K562 (cell line): ENCODE measurements at regions not wholly inside any gene's neighbourhood (a gene's known extent, or its start where the extent isn't known, plus 50 kb on each side); places are given as distances from the start of the nearest gene placed in this dataset.

Experiments
- ATAC-seq: fragments of 200-7000 bp; cut with Tn5 transposase; 3 replicates; pipeline ENCODE4 v1.9.1; 2020; ENCODE audit warnings: moderate library complexity
- BruUV-seq: library from RNA; stranded (reverse); fragments of 400-500 nt; replicated peaks from 2 replicates; lab custom pipeline; 2021; lab: Mats Ljungman, UMichigan
- CTCF ChIA-PET: fragments of 300-600 bp; formaldehyde crosslinking; extraction: SDS; loops from one replicate; lab custom pipeline; 2021; ENCODE audit warnings: low intra/inter-chr PET ratio; lab: Yijun Ruan, JAX
- POLR2A ChIA-PET: fragments of 300-600, 350-650 bp; sonication (Branson Sonifier 250); formaldehyde crosslinking; extraction: SDS; loops from one replicate; lab custom pipeline; 2021; ENCODE audit warnings: antibody characterized with exemption, inconsistent platforms; lab: Yijun Ruan, JAX
- DNase-seq, 4 experiments: peaks; one replicate each; pipeline versions ENCODE4 v3.0.0 to v3.0.0-alpha.2; 2011 to 2018; ENCODE audit warnings: low spot score in 3 of 4, mixed read lengths in 3 of 4; ENCODE audit errors: extremely low read depth in 1 of 4
- FAIRE-seq: peaks from 2 replicates; lab custom pipeline; 2011; peaks lifted over from hg19 to GRCh38; lab: Jason Lieb, UNC
- H2AFZ ChIP-seq: 2 replicates; pipeline ENCODE4 v1.6.0; 2011; ENCODE audit warnings: low read depth, low read length, control low read depth, inconsistent platforms
- H3K27ac ChIP-seq: fragments of 200-600 bp; 3 replicates; pipeline ENCODE4 v1.8.0; 2011; ENCODE audit warnings: low read depth, mild to moderate bottlenecking, control low read depth, inconsistent platforms, low read length, moderate library complexity, mixed read lengths; ENCODE audit errors: extremely low read depth
- H3K27me3 ChIP-seq, 2 experiments: fragments of 300-600 bp in 1 of 2; 2 replicates in 1 of 2; 3 replicates in 1 of 2; pipeline versions ENCODE4 v1.6.0 to v1.8.0; 2011; ENCODE audit warnings: inconsistent platforms in 2 of 2, low read length in 2 of 2, mild to moderate bottlenecking in 1 of 2, mixed read lengths in 1 of 2, moderate library complexity in 1 of 2; ENCODE audit not compliant: control insufficient read depth in 2 of 2, insufficient read depth in 2 of 2
- H3K36me3 ChIP-seq: fragments of 300-600 bp; 3 replicates; pipeline ENCODE4 v1.8.0; 2011; ENCODE audit warnings: mild to moderate bottlenecking, low read length, inconsistent platforms; ENCODE audit not compliant: control insufficient read depth, insufficient read depth
- H3K4me1 ChIP-seq, 2 experiments: fragments of 200-600 bp in 1 of 2; replicated peaks in 1 of 2; 2 replicates in 1 of 2; 3 replicates in 1 of 2; pipeline versions ENCODE4 v1.5.1 to v1.8.0; 2011; ENCODE audit warnings: inconsistent platforms in 2 of 2, low read length in 2 of 2, mild to moderate bottlenecking in 1 of 2, mixed read lengths in 1 of 2, moderate library complexity in 1 of 2; ENCODE audit not compliant: control insufficient read depth in 2 of 2, insufficient read depth in 2 of 2
- H3K4me2 ChIP-seq: 2 replicates; pipeline ENCODE4 v1.6.1; 2011; ENCODE audit warnings: low read length, control low read depth, inconsistent platforms, mixed read lengths; ENCODE audit not compliant: insufficient read depth
- H3K4me3 ChIP-seq: fragments of 200-600 bp; sonication (generic), shearing (Covaris generic); 2 replicates; pipeline ENCODE4 v1.5.1; 2016; ENCODE audit warnings: control low read depth, inconsistent platforms
- H3K79me2 ChIP-seq: fragments of 200-600 bp; 3 replicates; pipeline ENCODE4 v1.8.0; 2011; ENCODE audit warnings: low read length, inconsistent platforms; ENCODE audit not compliant: control insufficient read depth, insufficient read depth
- H3K9ac ChIP-seq, 2 experiments: 2 replicates each; pipeline versions ENCODE4 v1.6.0 to v1.6.1; 2011; ENCODE audit warnings: low read depth in 2 of 2, low read length in 2 of 2, control low read depth in 1 of 2, inconsistent platforms in 1 of 2, mild to moderate bottlenecking in 1 of 2, mixed read lengths in 1 of 2; ENCODE audit not compliant: insufficient read depth in 1 of 2
- H3K9me1 ChIP-seq: one replicate; pipeline ENCODE4 v1.6.0; 2011; ENCODE audit warnings: inconsistent platforms, mild to moderate bottlenecking, low read length, moderate library complexity; ENCODE audit not compliant: control insufficient read depth, insufficient read depth
- H3K9me3 ChIP-seq: replicated peaks from 2 replicates; pipeline ENCODE4 v1.5.1; 2011; ENCODE audit warnings: low read depth, low read length, inconsistent platforms; ENCODE audit not compliant: control insufficient read depth, insufficient read depth
- H4K20me1 ChIP-seq: replicated peaks from 2 replicates; pipeline ENCODE4 v1.6.1; 2011; ENCODE audit warnings: low read length, inconsistent platforms, mixed read lengths; ENCODE audit not compliant: control insufficient read depth, insufficient read depth
- ATF3 ChIP-seq, 2 experiments: fragments of 450-650 bp in 1 of 2; sonication (generic) in 1 of 2; formaldehyde crosslinking in 1 of 2; IDR thresholded peaks in 1 of 2; conservative IDR thresholded peaks in 1 of 2; 2 replicates each; pipeline versions ENCODE4 v1.6.1 to v1.8.1; 2016 to 2023; ENCODE audit warnings: mild to moderate bottlenecking in 2 of 2, moderate library complexity in 2 of 2, inconsistent platforms in 1 of 2, missing genetic modification reagents in 1 of 2
- CEBPB ChIP-seq: fragments of 450-650 bp; IDR thresholded peaks from 2 replicates; pipeline ENCODE4 v1.6.1; 2016; ENCODE audit warnings: missing genetic modification characterization, missing compliant biosample characterization
- CEBPG ChIP-seq, 3 experiments: fragments of 200-800 bp in 1 of 3; sonication (Bioruptor generic) in 1 of 3; sonication (generic) in 1 of 3; formaldehyde crosslinking in 1 of 3; IDR thresholded peaks in 2 of 3; conservative IDR thresholded peaks in 1 of 3; 2 replicates each; pipeline versions ENCODE4 v1.6.1 to v1.8.0; 2016 to 2022; ENCODE audit warnings: missing compliant biosample characterization in 2 of 3, missing genetic modification characterization in 2 of 3, mild to moderate bottlenecking in 1 of 3, missing genetic modification reagents in 1 of 3
- CXXC5 ChIP-seq: fragments of 250-450 bp; sonication (Bioruptor Pico); IDR thresholded peaks from 2 replicates; pipeline ENCODE4 v1.8.0; 2022; ENCODE audit warnings: inconsistent platforms, mild to moderate bottlenecking, moderate library complexity
- RNF2 ChIP-seq: sonication (generic); IDR thresholded peaks from 2 replicates; pipeline ENCODE4 v1.6.1; 2016
- WGBS: fragments of 100-300 bp; shearing (Covaris generic); methylation state at CpG from one replicate; pipeline ENCODE4 v1.1.6; 2016; ENCODE audit warnings: low coverage, mixed read lengths; ENCODE audit not compliant: insufficient coverage; ENCODE audit errors: missing lambda C conversion rate; 5-methylcytosine and 5-hydroxymethylcytosine counted together
- in situ Hi-C: fragments of 300-500 bp; cut with MboI; formaldehyde crosslinking; loops from 4 replicates; pipeline ENCODE4 v1.15.0; 2018; ENCODE audit warnings: inconsistent platforms, mixed read lengths
- intact Hi-C: fragments of 100-400 bp; cut with micrococcal nuclease; formaldehyde crosslinking; loops from 2 replicates; pipeline ENCODE4 v1.14.2; 2022

GRCh38 chr4:123589301-123589700, 192.7 kb downstream of the SPRY1 start:
- 27% methylated on average over 3 of the region's 3 CpGs for WGBS
- no peaks in the 10 kb centered on the region for H3K36me3 ChIP-seq
- BruUV-seq = no TSS peak
- H4K20me1 ChIP-seq = no peaks in the 10 kb centered on the region
- no peak overlapping the region for H3K9ac ChIP-seq
- POLR2A ChIA-PET = no interaction called here
- no peaks in the 10 kb centered on the region for H3K79me2 ChIP-seq
- no peaks in the 10 kb centered on the region for H3K9me3 ChIP-seq
- no peak overlapping the region for H3K27ac ChIP-seq
- H3K4me3 ChIP-seq = no peak overlapping the region
- peak overlapping the region; percentile 84 for H2AFZ ChIP-seq
- TF ChIP-seq CEBPG (CRISPR knock-in tag; IDR thresholded peaks at IDR 0.05) (no peak), CEBPG (tag; conservative IDR thresholded peaks at IDR 0.05 in 1 of 2, IDR thresholded peaks at IDR 0.05 in 1 of 2) (peak; percentile 61 to 73), ATF3 (IDR thresholded peaks at IDR 0.05) (peak; percentile 17; the same call in 1 of the 2 replicates), ATF3 (CRISPR knock-in tag; conservative IDR thresholded peaks at IDR 0.05) (no peak), RNF2 (no peak)
- TF ChIP-seq, all 486 proteins: peak for 2
- Histone ChIP-seq H3K27me3 (no peaks in the 10 kb centered on the region), H3K4me1 (peaks cover 0 to 14% of the 10 kb centered on the region in 2 experiments; a peak in 3 of 5 replicates), H3K9me1 (no peaks in the 10 kb centered on the region), H3K4me2 (no peak overlapping the region)
- CTCF ChIA-PET = no interaction called here
- FAIRE-seq = no peak
- in situ Hi-C loops (no loop called here), intact Hi-C loops (no loop called here)
- ATAC-seq = no peak
- no peak for DNase-seq

- TF ChIP-seq CEBPG (CRISPR knock-in tag; IDR thresholded peaks at IDR 0.05) (no peak), CEBPG (tag; conservative IDR thresholded peaks at IDR 0.05 in 1 of 2, IDR thresholded peaks at IDR 0.05 in 1 of 2) (peak; percentile 24 to 62; a peak in 3 of 4 replicates), CEBPB (tag) (peak; percentile 75), CXXC5 (no peak)
- ChIA-PET CTCF (no interaction called here), POLR2A (no interaction called here)
- WGBS = 24% methylated on average over 2 of the region's 2 CpGs
- no peak overlapping the region for H3K4me3 ChIP-seq
- H4K20me1 ChIP-seq = no peaks in the 10 kb centered on the region
- H3K27ac ChIP-seq = no peak overlapping the region
- FAIRE-seq (no peak), ATAC-seq (no peak), DNase-seq (no peak)
- no peaks in the 10 kb centered on the region for H3K79me2 ChIP-seq
- no peak overlapping the region for H3K9ac ChIP-seq
- H3K9me3 ChIP-seq = no peaks in the 10 kb centered on the region
- intact Hi-C loops = no loop called here
- no peaks in the 10 kb centered on the region for H3K27me3 ChIP-seq
- no peak overlapping the region for H2AFZ ChIP-seq
- BruUV-seq = no TSS peak
- H3K4me1 ChIP-seq = peaks cover 0 to 14% of the 10 kb centered on the region in 2 experiments; a peak in 3 of 5 replicates
- in situ Hi-C loops = no loop called here
- H3K9me1 ChIP-seq = no peaks in the 10 kb centered on the region
- H3K36me3 ChIP-seq = no peaks in the 10 kb centered on the region
- H3K4me2 ChIP-seq = no peak overlapping the region
Observed at GRCh38 chr4:123591875-123592274, 195.3 kb downstream of the SPRY1 start.
